ENCODE measurements at regions not wholly inside any gene's neighbourhood (a gene's known extent, or its start where the extent isn't known, plus 50 kb on each side); places are given as distances from the start of the nearest gene placed in this dataset.

- Histone ChIP-seq H3K4me3 (ENCODE audit: low read depth, low read length) (no peak overlapping the region), H3K27me3 (ENCODE audit: control insufficient read depth, insufficient read depth, low read length) (no peaks in the 10 kb centered on the region), H3K9me3 (ENCODE audit: control insufficient read depth, insufficient read depth, low read length) (peaks cover 22% of the 10 kb centered on the region), H3K27ac (ENCODE audit: low read depth, low read length) (no peak overlapping the region)
- CTCF ChIA-PET, result interaction anchor here (0.8 kb wide), 1 partner anchor 97 kb away, joined by 3 read pairs; no protein-coding TSS in a partner anchor
- DNase-seq (ENCODE audit: low read depth, low spot score), result no peak
- TF ChIP-seq CTCF (IDR thresholded peaks at IDR 0.05; ENCODE audit: low read depth, low read length), result no peak
- POLR2A ChIA-PET, result no interaction called here
These were observed 545.1 kb downstream of the SH2D4B start for GRCh38 chr10:81082621-81083376.

- no peaks in the 10 kb centered on the region for H3K27me3 ChIP-seq (ENCODE audit: control insufficient read depth, insufficient read depth, low read length)
- CTCF ChIA-PET, result no interaction called here
- POLR2A ChIA-PET, result no interaction called here
- no peak overlapping the region for H3K4me3 ChIP-seq (ENCODE audit: low read depth, low read length)
- DNase-seq (ENCODE audit: low read depth, low spot score), result no peak
- peaks cover 14% of the 10 kb centered on the region for H3K9me3 ChIP-seq (ENCODE audit: control insufficient read depth, insufficient read depth, low read length)
- H3K27ac ChIP-seq (ENCODE audit: low read depth, low read length), result no peak overlapping the region
- TF ChIP-seq CTCF (IDR thresholded peaks at IDR 0.05; ENCODE audit: low read depth, low read length), result no peak
These were observed 555.4 kb downstream of the SH2D4B start for GRCh38 chr10:81093056-81093455.

DNA sequence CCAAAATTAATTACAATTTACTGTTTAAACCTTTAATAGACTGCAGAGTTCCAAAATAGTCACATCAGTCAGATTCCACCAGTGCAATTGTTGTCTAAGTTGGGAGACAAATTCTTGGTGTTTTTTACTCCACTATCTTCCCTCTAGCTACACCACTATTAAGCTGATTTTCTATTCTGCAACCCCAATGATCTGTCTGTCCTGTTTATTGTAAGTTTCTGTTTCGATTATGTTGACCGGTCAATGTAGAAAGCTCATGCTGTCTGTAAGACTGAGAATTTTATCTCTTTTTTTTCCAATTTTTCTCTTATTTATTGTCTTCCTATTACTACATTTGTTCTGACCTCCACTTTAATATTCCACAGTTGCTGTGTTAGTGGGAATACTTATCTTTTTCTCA is 557.5 kb downstream of the SH2D4B start:
- no peak for TF ChIP-seq CTCF (IDR thresholded peaks at IDR 0.05; ENCODE audit: low read depth, low read length)
- DNase-seq (ENCODE audit: low read depth, low spot score), result no peak
- CTCF ChIA-PET, result no interaction called here
- Histone ChIP-seq H3K9me3 (ENCODE audit: control insufficient read depth, insufficient read depth, low read length) (peaks cover 14% of the 10 kb centered on the region), H3K27me3 (ENCODE audit: control insufficient read depth, insufficient read depth, low read length) (no peaks in the 10 kb centered on the region), H3K27ac (ENCODE audit: low read depth, low read length) (no peak overlapping the region), H3K4me3 (ENCODE audit: low read depth, low read length) (no peak overlapping the region)
- POLR2A ChIA-PET, result no interaction called here

DNA sequence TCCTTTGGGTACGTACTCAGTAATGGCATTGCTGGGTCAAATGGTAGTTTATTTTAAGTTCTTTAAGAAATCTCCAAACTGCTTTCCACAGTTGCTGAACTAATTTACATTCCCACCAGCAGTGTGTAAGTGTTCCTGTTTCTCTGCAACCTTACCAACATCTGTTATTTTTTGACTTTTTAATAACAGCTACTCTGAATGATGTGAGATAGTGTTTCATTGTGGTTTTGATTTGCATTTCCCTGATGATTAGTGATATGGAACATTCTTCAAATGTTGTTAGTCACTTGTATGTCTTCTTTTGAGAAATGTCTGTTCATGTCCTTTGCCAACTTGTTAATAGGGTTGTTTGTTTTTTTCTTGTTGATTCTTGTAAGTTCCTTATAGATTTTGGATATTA is 558.9 kb downstream of the SH2D4B start:
- CTCF ChIA-PET, result no interaction called here
- H3K4me3 ChIP-seq (ENCODE audit: low read depth, low read length), result no peak overlapping the region
- no peak for DNase-seq (ENCODE audit: low read depth, low spot score)
- no peaks in the 10 kb centered on the region for H3K27me3 ChIP-seq (ENCODE audit: control insufficient read depth, insufficient read depth, low read length)
- POLR2A ChIA-PET, result no interaction called here
- peaks cover 14% of the 10 kb centered on the region for H3K9me3 ChIP-seq (ENCODE audit: control insufficient read depth, insufficient read depth, low read length)
- H3K27ac ChIP-seq (ENCODE audit: low read depth, low read length), result no peak overlapping the region
- no peak for TF ChIP-seq CTCF (IDR thresholded peaks at IDR 0.05; ENCODE audit: low read depth, low read length)

GRCh38 chr10:81101062-81101461 is 563.4 kb downstream of the SH2D4B start:
- ChIA-PET CTCF (no interaction called here), POLR2A (no interaction called here)
- TF ChIP-seq CTCF (IDR thresholded peaks at IDR 0.05; ENCODE audit: low read depth, low read length), result no peak
- Histone ChIP-seq H3K9me3 (ENCODE audit: control insufficient read depth, insufficient read depth, low read length) (peaks cover 6% of the 10 kb centered on the region; the same call in 1 of the 2 replicates), H3K27ac (ENCODE audit: low read depth, low read length) (no peak overlapping the region), H3K4me3 (ENCODE audit: low read depth, low read length) (no peak overlapping the region), H3K27me3 (ENCODE audit: control insufficient read depth, insufficient read depth, low read length) (no peaks in the 10 kb centered on the region)
- no peak for DNase-seq (ENCODE audit: low read depth, low spot score)
